Fibroblast of skin of left quadriceps (primary cell): ENCODE measurements at regions not wholly inside any gene's neighbourhood (a gene's known extent, or its start where the extent isn't known, plus 50 kb on each side); places are given as distances from the start of the nearest gene placed in this dataset.
"Not testable (repeated sequence)": the region's sequence is repeated elsewhere in the genome, so short reads cannot be mapped to it uniquely, and the experiment has no call there.

Experiments used
- DNase-seq, 2 experiments: peaks; one replicate each; pipeline ENCODE4 v3.0.0-alpha.2; 2013; ENCODE audit warnings: low read depth in 2 of 2

GRCh38 chr12:89289720-89290119, 62.6 kb downstream of the DUSP6 start:
- DNase-seq: no peak

DNA sequence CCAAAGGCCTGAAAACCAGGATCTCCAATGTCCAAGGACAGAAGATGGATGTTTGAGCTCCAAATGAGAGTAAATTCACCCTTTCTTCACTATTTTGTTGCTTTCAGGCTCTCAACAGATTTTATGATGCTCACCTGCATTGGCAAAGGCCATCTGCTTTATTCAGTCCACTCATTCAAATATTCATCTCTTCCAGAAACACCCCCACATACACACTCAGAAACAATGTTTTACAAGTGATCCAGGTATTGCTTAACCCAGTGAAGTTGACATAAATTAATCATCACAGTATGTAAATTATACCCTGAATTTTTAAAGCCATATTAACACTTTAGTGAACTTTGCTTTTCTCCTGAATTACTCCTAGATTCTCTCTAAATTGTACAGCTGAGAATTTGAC, 63.3 kb downstream of the DUSP6 start:
- DNase-seq: no peak

DNA sequence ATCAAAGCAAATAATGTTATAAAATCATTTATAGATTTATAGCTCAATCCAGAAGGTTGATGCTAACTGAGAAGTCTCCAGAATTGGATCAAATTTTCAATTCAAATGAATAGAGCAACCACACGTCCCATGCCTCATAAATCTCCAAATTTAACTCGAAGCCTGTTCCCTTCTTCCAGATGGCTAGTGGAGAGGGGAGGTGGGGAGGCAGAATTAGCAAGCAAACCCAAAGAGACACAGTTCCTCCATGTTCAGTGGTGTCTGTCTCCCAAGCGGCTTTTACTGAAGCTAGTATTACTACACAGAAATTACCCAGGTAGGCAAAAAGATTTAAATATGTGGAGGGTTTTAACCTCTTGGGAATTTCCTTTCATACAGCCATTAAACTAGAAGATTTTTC, 65.8 kb downstream of the DUSP6 start:
- no peak for DNase-seq

- no peak for DNase-seq
Observed at GRCh38 chr12:89281539-89281867, 70.8 kb downstream of the DUSP6 start.

- no peak for DNase-seq
Observed at GRCh38 chr12:89280833-89281538, 71.3 kb downstream of the DUSP6 start.

- no peak for DNase-seq
Observed at GRCh38 chr12:89279499-89279898, 72.8 kb downstream of the DUSP6 start.

DNA sequence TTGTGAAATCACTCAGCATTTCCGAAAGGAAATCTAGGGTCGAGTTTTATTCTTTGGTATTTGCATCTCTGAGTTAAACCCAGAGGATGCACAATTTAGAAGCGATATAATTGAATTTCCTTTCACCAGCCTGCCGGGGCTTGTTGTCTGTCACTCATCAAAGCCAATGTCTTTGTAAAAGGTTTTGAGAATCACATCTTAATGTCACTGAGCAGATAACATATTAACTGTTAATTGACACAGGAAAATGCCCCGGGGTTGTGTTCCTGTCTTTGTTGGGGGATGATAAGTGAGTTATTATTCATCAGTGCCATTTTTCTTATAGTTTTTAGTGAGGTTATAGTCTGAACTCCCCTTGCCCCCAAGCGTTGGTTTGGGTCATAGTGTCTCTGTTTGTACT, 73.4 kb downstream of the DUSP6 start:
- DNase-seq: no peak

DNA sequence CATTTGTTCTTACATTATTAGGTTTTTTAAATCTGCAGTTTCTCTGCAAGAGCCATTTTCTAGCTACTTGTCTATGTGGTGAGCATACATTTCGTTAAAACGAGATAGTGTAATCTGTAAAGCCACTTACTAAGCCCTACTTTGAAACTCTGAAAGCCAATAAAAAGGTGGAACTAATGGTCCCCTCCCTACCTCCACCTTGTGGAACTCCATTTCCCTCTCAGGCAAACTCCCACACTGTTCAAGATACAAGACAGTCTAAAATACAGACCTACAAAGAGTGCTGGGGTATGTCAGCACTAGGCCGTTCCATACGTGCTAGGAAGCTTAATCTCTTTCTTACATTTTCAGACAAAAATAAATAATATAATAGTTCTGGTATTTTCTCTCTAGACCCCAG, 74.1 kb downstream of the DUSP6 start:
- DNase-seq: no peak

DNA sequence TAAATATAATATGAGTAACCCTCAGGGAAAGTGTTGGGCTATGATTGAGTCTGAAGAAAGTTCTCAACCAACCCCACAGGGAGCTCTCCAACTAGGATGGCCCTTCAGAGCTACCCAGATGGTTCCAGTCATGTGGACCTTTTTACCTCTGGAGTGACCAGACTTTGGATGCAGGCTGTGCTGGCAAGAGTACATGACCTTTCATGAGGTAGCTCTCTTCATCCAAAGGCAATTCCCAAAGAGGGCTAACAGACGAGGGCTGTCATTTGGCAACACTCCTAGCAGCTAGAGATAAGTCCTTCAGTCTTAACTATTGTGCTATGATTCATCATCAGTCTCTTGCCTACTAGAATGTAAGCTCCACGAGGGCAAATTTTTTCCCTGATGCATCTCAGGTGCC, 75.4 kb downstream of the DUSP6 start:
- DNase-seq: no peak

- DNase-seq: no peak
Observed at GRCh38 chr12:89273525-89273924, 78.8 kb downstream of the DUSP6 start.

- DNase-seq: no peak
Observed at GRCh38 chr12:89270548-89270947, 81.8 kb downstream of the DUSP6 start.

GRCh38 chr12:89269174-89269573, 83.1 kb downstream of the DUSP6 start:
- DNase-seq: no peak

DNA sequence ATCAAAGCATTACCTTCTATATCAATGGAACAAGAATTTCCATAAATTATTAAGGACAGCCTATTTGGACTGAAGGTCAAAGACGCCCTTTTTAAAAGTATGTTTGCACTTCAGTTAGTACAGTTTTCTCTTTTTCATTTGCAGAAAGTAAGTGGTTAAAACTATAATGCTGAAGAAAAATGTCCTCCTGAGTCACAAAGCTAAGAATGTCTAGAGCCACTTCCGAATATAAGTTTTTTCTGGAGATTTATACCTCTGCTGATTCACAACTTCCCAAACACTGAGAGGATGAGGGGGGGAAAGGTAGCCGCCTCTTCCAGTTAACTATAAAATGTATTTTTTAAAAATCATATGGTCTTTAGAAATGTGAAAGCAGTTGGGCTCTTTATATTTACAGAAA, 84.9 kb downstream of the DUSP6 start:
- peak in 1 of 2 experiments; percentile 22 for DNase-seq

GRCh38 chr12:89266574-89267188, 85.6 kb downstream of the DUSP6 start:
- DNase-seq: not testable (repeated sequence)

- DNase-seq: no peak
Observed at GRCh38 chr12:89264837-89265236, 87.5 kb downstream of the DUSP6 start.

GRCh38 chr12:89263900-89264299, 88.4 kb downstream of the DUSP6 start:
- no peak for DNase-seq

DNA sequence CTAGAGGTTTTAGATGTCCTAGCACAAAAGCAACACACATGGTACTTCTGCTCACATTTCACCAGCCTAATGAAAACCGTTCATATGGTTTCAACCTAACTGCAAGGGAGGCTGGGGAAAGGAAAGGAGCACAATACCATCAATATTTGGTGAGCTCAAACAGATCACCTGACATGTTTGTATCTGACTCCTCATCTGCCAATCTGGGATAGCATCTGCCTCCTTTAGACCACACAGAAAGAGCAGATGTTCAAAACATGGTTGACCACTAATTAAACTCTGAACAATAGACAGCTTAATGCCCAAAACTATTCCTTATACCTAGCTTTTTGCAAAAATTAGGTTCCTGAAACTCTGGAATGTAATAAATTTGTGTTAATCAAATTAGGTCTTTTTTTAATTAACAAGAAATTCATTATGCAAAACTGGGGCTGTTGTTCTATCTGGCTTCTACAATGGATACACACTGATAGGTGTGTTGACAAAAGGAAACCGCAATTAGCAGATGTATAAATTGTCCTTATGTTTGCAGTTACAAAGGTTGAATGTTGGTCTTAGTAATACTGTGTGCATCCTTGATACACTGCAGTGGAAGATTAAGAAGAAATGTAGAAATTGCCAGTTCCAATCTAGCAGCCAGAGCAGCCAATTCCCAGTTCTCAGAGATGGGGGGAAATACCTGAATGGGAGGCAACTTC, 89.3 kb downstream of the DUSP6 start:
- no peak for DNase-seq

GRCh38 chr12:89261982-89262381, 90.3 kb downstream of the DUSP6 start:
- DNase-seq: no peak

DNA sequence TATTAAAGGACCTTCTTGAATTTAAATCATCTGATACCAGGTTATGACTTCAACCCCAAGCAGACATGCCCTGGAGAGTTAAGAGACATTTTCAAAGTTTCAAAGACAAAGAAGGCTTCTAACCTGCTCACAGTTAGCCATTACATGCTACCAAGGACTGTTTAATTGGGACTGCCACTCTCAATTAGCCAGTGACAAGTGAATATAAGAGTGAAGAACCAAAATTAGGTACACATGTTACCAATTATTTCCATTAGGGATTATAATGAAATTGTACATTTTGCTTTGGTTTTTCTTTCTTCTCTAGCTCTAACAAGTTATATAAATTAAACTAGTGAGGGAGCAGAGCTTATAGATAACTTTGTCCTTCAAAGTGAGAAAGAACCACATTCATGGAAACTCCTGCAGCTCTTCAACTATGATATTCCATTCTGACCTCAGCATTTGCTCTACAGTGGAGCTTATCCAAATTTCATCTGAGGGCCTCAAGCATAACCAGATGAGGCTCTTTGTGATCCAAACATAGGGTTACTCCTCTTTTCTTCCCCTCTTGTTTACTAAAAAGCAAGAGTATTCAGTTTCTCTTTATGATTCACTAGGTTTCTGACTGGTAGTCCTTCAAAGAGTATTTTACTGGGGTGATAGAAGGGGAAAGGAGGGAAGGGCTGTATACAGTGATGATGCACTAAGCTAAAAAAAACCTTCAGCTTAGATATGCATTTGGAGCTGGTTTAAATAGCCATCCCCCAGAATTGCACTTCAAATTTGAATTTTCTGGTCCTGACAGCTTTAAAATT, 91.3 kb downstream of the DUSP6 start:
- no peak for DNase-seq

DNA sequence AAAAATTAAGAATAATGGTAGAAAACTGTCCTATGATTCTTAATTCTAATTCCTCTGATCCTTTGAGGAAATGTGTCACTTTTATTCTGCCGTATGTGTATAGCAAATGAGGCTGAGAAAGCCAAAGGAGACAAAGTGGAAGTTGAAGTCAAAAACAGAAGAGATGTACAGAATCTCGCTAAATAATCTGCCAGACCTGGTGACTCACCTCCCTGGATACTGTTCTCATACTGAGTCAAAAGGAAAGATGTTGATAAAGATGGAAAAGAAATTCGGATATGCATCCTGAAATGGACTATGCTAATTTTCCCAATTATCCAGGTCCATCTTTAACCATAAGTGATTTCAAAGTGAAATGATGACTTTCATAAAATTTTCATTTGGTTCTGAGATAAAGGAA, 92.5 kb downstream of the DUSP6 start:
- DNase-seq: no peak

GRCh38 chr12:89258240-89258969, 93.9 kb downstream of the DUSP6 start:
- no peak for DNase-seq

GRCh38 chr12:89257340-89257739, 95.0 kb downstream of the DUSP6 start:
- DNase-seq: no peak
